Astrocyte (in vitro differentiated cells and primary cell): ENCODE measurements at regions not wholly inside any gene's neighbourhood (a gene's known extent, or its start where the extent isn't known, plus 50 kb on each side); places are given as distances from the start of the nearest gene placed in this dataset.

Experiments used
- EZH2 ChIP-seq: IDR thresholded peaks from 2 replicates; pipeline ENCODE4 v1.6.1; 2012; ENCODE audit warnings: mild to moderate bottlenecking, low read length, inconsistent platforms; ENCODE audit not compliant: insufficient read depth
- TF ChIP-seq, protein P1 (sequence below): IDR thresholded peaks from 2 replicates; pipeline ENCODE4 v1.5.1; 2011; ENCODE audit warnings: low read depth, mild to moderate bottlenecking, inconsistent platforms, low read length, moderate library complexity; ENCODE audit not compliant: insufficient read depth

- TF ChIP-seq, protein P1, sequence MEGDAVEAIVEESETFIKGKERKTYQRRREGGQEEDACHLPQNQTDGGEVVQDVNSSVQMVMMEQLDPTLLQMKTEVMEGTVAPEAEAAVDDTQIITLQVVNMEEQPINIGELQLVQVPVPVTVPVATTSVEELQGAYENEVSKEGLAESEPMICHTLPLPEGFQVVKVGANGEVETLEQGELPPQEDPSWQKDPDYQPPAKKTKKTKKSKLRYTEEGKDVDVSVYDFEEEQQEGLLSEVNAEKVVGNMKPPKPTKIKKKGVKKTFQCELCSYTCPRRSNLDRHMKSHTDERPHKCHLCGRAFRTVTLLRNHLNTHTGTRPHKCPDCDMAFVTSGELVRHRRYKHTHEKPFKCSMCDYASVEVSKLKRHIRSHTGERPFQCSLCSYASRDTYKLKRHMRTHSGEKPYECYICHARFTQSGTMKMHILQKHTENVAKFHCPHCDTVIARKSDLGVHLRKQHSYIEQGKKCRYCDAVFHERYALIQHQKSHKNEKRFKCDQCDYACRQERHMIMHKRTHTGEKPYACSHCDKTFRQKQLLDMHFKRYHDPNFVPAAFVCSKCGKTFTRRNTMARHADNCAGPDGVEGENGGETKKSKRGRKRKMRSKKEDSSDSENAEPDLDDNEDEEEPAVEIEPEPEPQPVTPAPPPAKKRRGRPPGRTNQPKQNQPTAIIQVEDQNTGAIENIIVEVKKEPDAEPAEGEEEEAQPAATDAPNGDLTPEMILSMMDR: no peak
- TF ChIP-seq EZH2: no peak
Observed at GRCh38 chr6:14065350-14065749, 52.2 kb upstream of the CD83 start.
